Kidney (tissue), 13 donors: ENCODE measurements at regions not wholly inside any gene's neighbourhood (a gene's known extent, or its start where the extent isn't known, plus 50 kb on each side); places are given as distances from the start of the nearest gene placed in this dataset.

Experiments
- DNase-seq, 5 donors: peaks; one replicate each; pipeline ENCODE4 v3.0.0-alpha.2; 2013 to 2020
- FAIRE-seq: peaks from 2 replicates; lab custom pipeline; 2012; peaks lifted over from hg19 to GRCh38; lab: Jason Lieb, UNC
- H3K27ac ChIP-seq, 2 donors: one replicate each; pipeline ENCODE4 v1.7.0; 2013; ENCODE audit warnings: low read depth in 2 of 2, low read length in 2 of 2, inconsistent platforms in 1 of 2
- H3K27me3 ChIP-seq: one replicate; pipeline ENCODE4 v1.7.1; 2013; ENCODE audit warnings: low read length, inconsistent platforms; ENCODE audit not compliant: control insufficient read depth, insufficient read depth
- H3K36me3 ChIP-seq, 3 donors: one replicate each; pipeline versions ENCODE4 v1.7.0 to v1.7.1; 2013; ENCODE audit warnings: low read length in 3 of 3, control low read depth in 1 of 3, inconsistent platforms in 1 of 3; ENCODE audit not compliant: insufficient read depth in 3 of 3, control insufficient read depth in 2 of 3
- H3K4me1 ChIP-seq, 3 donors: one replicate each; pipeline versions ENCODE4 v1.7.0 to v1.7.1; 2013; ENCODE audit warnings: low read length in 3 of 3, inconsistent platforms in 1 of 3, low read depth in 1 of 3; ENCODE audit not compliant: control insufficient read depth in 2 of 3, insufficient read depth in 2 of 3
- H3K4me3 ChIP-seq, 3 donors: one replicate each; pipeline versions ENCODE4 v1.7.0 to v1.8.1; 2013; ENCODE audit warnings: low read length in 3 of 3, control low read depth in 1 of 3, inconsistent platforms in 1 of 3
- H3K9ac ChIP-seq, 3 donors: one replicate each; pipeline versions ENCODE4 v1.7.0 to v1.7.1; 2013; ENCODE audit warnings: low read length in 3 of 3, control low read depth in 1 of 3, inconsistent platforms in 1 of 3
- H3K9me3 ChIP-seq, 3 donors: one replicate each; pipeline versions ENCODE4 v1.7.0 to v1.7.1; 2013; ENCODE audit warnings: low read length in 3 of 3, control low read depth in 1 of 3, inconsistent platforms in 1 of 3; ENCODE audit not compliant: control insufficient read depth in 2 of 3, insufficient read depth in 1 of 3
- CTCF ChIP-seq: IDR thresholded peaks from 3 replicates; pipeline ENCODE4 v1.5.1; 2012; ENCODE audit warnings: mild to moderate bottlenecking, moderate library complexity, borderline replicate concordance; ENCODE audit not compliant: insufficient read depth; ENCODE audit errors: extremely low read depth
- intact Hi-C: fragments of 100-400 bp; cut with DNase I; formaldehyde crosslinking; loops from one replicate; pipeline ENCODE4 v1.11.1; 2022
- donor health status: control.
- donor health status: control.
- donor health status: control.
- donor health status: control.
- donor health status: control.
- donor health status: DM: yes; HTN: yes; CAD: no.
- donor health status: Normal renal cell carcinoma (clear cell type).

DNA sequence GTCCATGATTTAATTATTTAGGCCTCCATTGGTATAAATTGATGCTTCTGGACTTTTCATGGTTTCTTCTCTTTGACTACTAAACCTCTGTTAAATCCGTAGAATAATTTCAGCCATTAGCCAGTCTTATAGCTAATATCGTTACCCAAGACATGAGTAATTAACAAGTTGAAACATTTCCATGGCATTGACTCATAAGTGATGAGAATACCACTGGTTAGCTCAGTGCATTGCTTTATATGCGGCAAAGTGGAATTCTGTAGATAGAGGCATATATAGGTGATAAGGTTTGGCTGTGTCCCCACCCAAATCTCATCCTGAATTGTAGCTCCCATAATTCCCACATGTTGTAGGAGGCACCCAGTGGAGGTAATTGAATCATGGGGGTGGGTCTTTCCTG, 80.6 kb downstream of the VCX2 start:
- DNase-seq (no peak), FAIRE-seq (no peak)
- Histone ChIP-seq H3K4me3 (no peak overlapping the region), H3K27me3 (peaks cover 2% of the 10 kb centered on the region), H3K27ac (no peak overlapping the region), H3K36me3 (no peaks in the 10 kb centered on the region), H3K9me3 (no peaks in the 10 kb centered on the region), H3K9ac (no peak overlapping the region), H3K4me1 (no peaks in the 10 kb centered on the region)
- intact Hi-C loops, result no loop called here
- no peak for TF ChIP-seq CTCF

DNA sequence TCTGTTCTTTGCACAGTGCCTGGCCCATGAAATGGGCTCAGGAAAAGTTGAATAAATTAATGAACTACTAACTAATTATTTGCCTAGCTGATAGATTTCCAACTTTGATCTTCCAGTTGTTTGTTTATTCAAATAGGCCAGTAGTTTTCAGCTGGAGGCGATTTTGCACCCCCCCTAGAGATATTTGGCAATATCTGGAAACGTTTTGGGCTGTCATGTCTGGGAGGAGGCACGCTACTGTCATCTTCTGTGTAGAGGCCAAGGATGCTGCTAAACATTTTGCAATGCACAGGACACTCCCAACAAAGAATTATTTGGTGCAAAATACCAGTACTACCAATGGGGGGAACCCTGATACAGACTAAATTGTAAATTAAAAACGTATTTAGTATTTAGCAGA, 81.9 kb downstream of the VCX2 start:
- intact Hi-C loops, result no loop called here
- FAIRE-seq (no peak), DNase-seq (no peak)
- no peak for TF ChIP-seq CTCF
- H3K36me3 ChIP-seq, result no peaks in the 10 kb centered on the region
- H3K27me3 ChIP-seq, result peaks cover 2% of the 10 kb centered on the region
- no peaks in the 10 kb centered on the region for H3K4me1 ChIP-seq
- no peaks in the 10 kb centered on the region for H3K9me3 ChIP-seq
- no peak overlapping the region for H3K4me3 ChIP-seq
- no peak overlapping the region for H3K9ac ChIP-seq
- no peak overlapping the region for H3K27ac ChIP-seq

- Histone ChIP-seq H3K36me3 (no peaks in the 10 kb centered on the region), H3K9me3 (peaks cover 0 to 3% (median 0%) of the 10 kb centered on the region in 3 donors), H3K9ac (no peak overlapping the region), H3K27me3 (peaks cover 6% of the 10 kb centered on the region), H3K27ac (no peak overlapping the region), H3K4me1 (no peaks in the 10 kb centered on the region), H3K4me3 (no peak overlapping the region)
- DNase-seq, result peak in 1 of 5 donors; percentile 26
- FAIRE-seq, result no peak
- no peak for TF ChIP-seq CTCF
- intact Hi-C loops, result no loop called here
These were observed 87.1 kb downstream of the VCX2 start for GRCh38 chrX:8084006-8084405.

GRCh38 chrX:8083286-8083685, 87.8 kb downstream of the VCX2 start:
- H3K36me3 ChIP-seq, result no peaks in the 10 kb centered on the region
- FAIRE-seq, result no peak
- TF ChIP-seq CTCF, result no peak
- no peaks in the 10 kb centered on the region for H3K4me1 ChIP-seq
- DNase-seq, result peak in 1 of 5 donors; percentile 8
- H3K27me3 ChIP-seq, result peaks cover 6% of the 10 kb centered on the region
- no peak overlapping the region for H3K9ac ChIP-seq
- H3K4me3 ChIP-seq, result no peak overlapping the region
- peaks cover 0 to 3% (median 0%) of the 10 kb centered on the region in 3 donors for H3K9me3 ChIP-seq
- no peak overlapping the region for H3K27ac ChIP-seq
- intact Hi-C loops, result no loop called here
